DMS79 treated with DMSO at 0.1 percent for 48 hours (cell line): ENCODE measurements at regions not wholly inside any gene's neighbourhood (a gene's known extent, or its start where the extent isn't known, plus 50 kb on each side); places are given as distances from the start of the nearest gene placed in this dataset.

Source experiments
- DNase-seq: peaks from one replicate; lab custom pipeline; 2025; lab: John Stamatoyannopoulos, UW

DNA sequence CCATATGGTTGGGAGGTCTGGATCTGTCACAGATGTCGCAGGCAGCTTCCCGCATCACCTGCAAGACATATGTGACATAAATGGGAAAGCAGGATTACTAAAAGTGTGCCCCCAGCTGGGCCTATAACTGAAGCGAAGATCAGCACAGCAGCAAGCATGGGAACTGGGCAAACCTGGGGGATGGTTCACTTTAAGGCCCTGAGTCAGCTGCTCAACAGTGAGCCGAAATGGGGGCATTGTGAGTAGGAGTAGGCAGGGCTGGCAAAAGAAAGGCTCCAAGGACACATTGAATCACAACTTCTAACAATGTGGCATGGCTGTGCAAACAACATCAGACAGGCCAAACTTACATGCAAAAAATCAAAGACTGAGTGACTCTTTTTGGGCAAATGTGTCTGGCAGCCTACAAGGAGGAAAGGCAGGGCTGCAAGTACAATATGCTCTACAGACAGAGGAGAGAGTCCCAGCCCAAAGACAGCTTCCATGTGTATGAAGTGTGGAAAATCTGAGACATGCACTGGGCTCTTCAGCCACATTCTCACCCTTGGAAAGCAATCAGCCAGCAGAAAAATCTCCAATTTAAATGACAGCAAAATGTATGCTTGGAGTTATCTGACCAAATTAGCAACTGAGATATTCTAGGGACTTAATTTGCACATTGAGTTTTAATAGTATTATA, 531.0 kb upstream of the MMS22L start:
- DNase-seq = no peak

DNA sequence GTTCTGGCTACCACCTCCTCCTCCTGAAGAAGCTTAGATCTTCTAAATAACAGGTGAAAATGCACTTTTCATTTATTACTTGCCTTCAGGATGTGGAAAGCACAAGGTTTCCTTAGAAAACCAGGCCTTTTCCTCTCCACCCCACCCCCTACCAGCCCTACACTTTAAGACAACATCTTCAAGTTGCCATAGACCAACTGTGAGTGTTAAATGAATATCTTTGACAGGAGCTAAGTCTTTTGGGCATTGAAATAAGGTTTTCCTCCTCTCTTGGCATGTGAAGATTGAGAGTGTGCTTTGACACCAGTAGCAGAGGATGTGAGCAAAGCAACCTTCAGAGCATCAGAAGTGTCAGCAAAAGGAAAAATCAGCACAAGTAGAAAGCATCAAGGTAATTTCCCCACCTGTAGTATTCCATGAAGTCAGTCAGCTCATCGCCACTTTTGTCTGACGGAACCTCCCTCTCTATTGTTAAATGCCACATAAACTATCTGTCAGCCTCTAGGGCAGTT, 532.3 kb upstream of the MMS22L start:
- no peak for DNase-seq

DNA sequence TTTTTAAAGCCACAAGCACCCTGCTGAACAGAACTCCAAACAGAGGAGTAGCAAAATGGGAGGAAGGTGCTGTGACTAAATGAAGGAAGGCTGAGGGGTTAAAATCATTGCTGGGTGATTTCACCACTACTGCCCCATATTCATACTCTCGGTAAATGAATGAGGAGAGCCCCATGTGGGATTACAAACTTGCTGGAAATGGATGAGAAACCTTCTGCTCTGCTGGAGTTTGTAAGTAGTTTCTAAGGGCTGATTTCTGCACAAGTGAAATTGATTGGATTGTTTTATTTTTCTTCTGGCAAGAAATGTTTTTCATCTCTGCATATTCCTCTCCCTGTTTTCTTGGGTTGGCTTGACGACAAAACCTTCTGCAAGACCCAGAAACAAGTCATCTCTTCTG, 533.5 kb upstream of the MMS22L start:
- DNase-seq = no peak

DNA sequence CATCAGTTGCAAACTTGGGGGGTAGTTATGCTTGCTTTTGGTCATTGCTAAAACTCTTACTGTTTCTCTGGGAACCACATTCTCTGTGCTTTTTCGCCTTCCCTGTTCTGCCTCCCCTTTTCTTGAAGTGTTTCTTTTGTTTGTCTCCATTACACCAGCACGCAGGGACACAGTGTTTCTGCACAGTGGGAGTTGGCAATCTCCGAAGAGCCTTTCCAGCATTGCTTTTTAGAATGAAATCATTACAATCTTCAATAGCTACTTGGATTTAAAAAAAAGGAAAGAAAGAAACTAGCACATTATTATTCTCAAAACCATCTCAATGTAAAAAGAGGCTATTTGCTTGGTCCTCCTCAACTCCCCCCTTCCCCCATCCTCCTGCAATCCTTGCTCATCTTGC, 536.7 kb upstream of the MMS22L start:
- no peak for DNase-seq

DNA sequence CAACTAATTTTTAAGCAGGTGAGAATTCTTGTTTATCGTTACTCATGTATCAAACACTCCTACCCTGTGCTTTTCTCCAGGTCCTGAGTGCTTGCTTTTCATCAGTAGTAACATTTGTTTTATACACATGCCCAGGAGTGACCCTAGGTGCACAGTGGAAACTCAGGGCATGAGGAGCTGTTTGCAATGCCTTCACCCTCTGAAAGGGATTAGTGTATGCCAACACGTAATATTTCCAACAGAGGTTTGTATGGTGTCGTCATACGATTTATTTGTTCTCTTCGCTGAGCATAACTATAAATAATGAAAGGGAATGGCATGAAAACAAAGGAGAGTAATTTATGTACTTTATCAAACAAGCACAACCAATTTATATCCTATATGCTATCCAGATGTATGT, 537.4 kb upstream of the MMS22L start:
- no peak for DNase-seq

DNA sequence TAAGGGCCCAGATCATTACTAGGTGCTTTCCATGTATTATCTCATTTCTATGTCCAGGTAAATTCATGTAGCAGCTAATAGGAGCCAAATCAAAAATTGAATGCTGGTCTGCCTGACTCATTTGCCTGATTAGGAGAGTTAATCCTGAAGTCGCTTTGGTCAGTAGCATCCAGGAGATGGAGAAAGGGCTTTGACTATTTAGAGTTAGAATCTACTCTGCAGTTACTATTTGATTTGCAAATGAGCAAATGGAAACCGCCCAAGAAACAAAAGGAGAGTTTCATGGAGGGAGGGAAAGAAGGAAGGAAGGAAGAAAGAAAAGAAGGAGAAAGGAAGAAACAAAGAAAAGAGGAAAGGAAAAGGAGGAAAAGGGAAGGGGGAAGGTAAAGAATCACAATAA, 539.6 kb upstream of the MMS22L start:
- no peak for DNase-seq

DNA sequence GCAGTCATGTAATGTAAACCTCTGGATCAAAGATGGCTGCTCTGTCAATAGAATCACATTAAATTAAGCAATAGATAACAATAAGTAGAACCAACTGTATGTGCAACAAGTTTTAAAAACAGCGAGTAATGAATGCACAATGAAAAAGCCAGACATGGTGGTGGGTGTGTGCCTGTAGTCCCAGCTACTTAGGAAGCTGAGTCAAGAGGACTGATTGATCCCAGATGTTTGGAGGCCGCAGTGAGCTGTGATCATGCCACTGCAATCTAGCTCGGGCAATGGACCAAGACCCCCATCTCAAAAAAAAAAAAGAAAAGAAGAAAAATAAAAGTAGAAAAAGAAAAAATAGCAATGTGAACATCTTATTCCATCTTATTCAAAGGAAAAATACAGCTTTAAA, 558.7 kb upstream of the MMS22L start:
- no peak for DNase-seq

DNA sequence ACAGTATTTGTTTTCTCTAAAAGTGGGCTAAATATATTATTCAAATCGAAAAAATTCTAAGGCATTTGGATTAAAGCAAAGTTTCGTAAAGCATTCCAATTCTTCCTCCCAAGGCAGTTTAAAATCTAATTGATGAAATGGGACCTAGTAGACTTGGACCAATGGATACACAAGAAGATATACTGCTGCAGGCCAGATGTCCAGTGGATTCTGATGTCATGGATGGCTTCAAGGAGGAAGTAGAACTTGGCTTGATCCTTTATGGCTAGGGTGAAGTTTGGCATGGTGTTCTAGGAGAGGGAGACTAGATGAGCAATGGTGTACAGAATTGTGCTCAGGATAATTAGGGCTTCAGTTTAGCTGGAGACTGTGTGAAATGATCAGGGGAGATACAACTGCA, 559.5 kb upstream of the MMS22L start:
- no peak for DNase-seq

- DNase-seq = no peak
Measured at GRCh38 chr6:97849390-97849789, 566.4 kb upstream of the MMS22L start.

GRCh38 chr6:97850458-97851212, 567.6 kb upstream of the MMS22L start:
- DNase-seq = no peak

DNA sequence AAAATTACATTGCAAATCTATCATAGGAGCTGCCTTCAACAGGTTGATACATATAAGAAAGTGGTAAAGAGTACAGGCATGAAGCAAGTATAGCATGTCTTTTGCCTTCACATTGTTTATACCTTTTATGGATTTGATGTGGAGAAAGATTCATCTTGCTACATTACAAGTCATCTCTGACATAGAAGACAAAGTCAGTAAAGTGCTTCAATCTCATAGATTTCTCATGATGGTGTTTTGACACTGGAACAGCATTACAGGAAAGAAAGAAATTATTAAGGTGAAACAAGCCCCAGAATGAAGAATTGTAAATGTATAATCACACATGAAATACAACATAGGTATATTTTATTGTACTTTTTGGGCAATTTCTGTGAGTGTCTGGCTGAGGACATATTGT, 580.7 kb upstream of the MMS22L start:
- DNase-seq = no peak

- no peak for DNase-seq
Measured at GRCh38 chr6:97864366-97864765, 581.4 kb upstream of the MMS22L start.

GRCh38 chr6:97864826-97865225, 581.8 kb upstream of the MMS22L start:
- no peak for DNase-seq

- no peak for DNase-seq
Measured at GRCh38 chr6:97865612-97866011, 582.6 kb upstream of the MMS22L start.

DNA sequence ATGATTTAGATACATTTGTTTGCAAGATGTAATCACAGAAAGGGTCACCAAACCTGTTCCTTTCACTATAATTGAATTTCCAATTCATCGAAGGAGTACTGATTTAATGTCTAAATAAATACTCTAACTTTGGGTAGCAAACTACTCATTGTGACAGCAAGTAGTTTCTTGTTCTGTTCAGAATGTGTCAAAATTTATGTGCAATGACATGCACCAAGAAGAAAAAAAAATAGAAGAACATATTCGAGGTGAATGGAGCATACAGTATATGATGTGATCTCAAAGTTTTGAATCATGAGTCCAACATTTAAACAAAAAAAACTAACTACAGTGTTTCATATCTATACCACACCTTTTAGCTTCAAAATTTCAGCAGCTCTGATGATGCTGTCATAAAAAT, 583.6 kb upstream of the MMS22L start:
- no peak for DNase-seq

GRCh38 chr6:97867177-97867576, 584.2 kb upstream of the MMS22L start:
- DNase-seq = no peak

DNA sequence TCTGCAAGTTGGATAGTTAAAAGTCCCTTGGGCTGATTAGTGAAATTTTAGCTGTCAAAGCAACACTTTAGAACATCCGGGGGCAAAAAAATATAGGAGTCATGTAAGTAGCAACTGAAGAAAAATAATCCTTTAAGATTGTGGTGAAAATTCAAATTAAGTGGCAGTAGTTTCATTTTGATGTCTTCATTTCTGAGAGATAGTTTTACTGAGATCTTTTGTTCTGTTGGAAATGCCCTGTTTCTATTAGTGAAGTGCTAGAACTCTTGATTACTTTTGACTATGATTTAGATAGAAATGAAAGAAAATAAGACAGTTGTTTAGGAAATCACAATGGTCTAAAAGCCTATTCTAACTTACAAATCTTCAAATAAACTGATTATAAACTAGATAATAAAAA, 587.3 kb upstream of the MMS22L start:
- no peak for DNase-seq

GRCh38 chr6:97876711-97877110, 593.7 kb upstream of the MMS22L start:
- DNase-seq = no peak

GRCh38 chr6:97882755-97883154, 599.7 kb upstream of the MMS22L start:
- no peak for DNase-seq

- no peak for DNase-seq
Measured at GRCh38 chr6:97885325-97885724, 602.3 kb upstream of the MMS22L start.

- DNase-seq = no peak
Measured at GRCh38 chr6:97885828-97886227, 602.8 kb upstream of the MMS22L start.

GRCh38 chr6:97901531-97901930, 618.5 kb upstream of the MMS22L start:
- no peak for DNase-seq

DNA sequence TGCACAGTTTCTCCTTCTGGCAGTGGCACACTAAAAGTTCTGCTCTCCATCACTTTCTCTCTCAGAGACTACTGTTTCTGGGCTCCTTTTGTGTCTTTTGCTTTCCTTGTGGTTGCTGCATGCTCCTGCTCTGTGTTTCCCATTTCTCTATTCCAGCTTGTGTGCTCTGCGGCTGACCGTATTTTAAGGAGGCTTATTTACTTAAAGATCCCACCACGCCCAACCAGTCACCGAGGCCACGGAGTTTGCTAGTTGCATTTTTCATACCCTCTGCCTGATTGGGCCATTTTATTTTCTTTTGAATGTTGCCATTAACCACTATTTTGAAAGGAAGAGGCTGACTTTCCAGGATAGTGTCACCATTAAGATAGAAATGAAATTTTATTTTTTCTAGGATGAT, 626.4 kb upstream of the MMS22L start:
- no peak for DNase-seq

GRCh38 chr6:97913721-97914120, 630.7 kb upstream of the MMS22L start:
- DNase-seq = no peak
